Natural killer cell (primary cell): ENCODE measurements at regions not wholly inside any gene's neighbourhood (a gene's known extent, or its start where the extent isn't known, plus 50 kb on each side); places are given as distances from the start of the nearest gene placed in this dataset.

Experiments used
- ATAC-seq, 3 donors: fragments of 150-1000 bp in 2 of 3; fragments of 200-7000 bp in 1 of 3; cut with Tn5 transposase; 1 replicate in 1 of 3; 2 replicates in 2 of 3; pipeline ENCODE4 v1.10.0; 2021; ENCODE audit warnings: mild to moderate bottlenecking in 2 of 3, moderate library complexity in 2 of 3
- DNase-seq, 2 donors: peaks; one replicate each; pipeline versions ENCODE4 v3.0.0 to v3.0.0-alpha.2; 2013 to 2021; ENCODE audit warnings: mixed read lengths in 1 of 2
- H3K27ac ChIP-seq: one replicate; pipeline ENCODE4 v1.5.1; 2013; ENCODE audit warnings: mild to moderate bottlenecking, low read length
- H3K27me3 ChIP-seq: one replicate; pipeline ENCODE4 v1.6.1; 2013; ENCODE audit warnings: low read length; ENCODE audit not compliant: control insufficient read depth, insufficient read depth
- H3K36me3 ChIP-seq: one replicate; pipeline ENCODE4 v1.6.1; 2013; ENCODE audit warnings: low read length; ENCODE audit not compliant: control insufficient read depth, insufficient read depth
- H3K4me1 ChIP-seq: one replicate; pipeline ENCODE4 v1.6.1; 2013; ENCODE audit warnings: low read length; ENCODE audit not compliant: control insufficient read depth, insufficient read depth
- H3K4me3 ChIP-seq: one replicate; pipeline ENCODE4 v1.5.1; 2013; ENCODE audit warnings: low read length
- H3K9me3 ChIP-seq: one replicate; pipeline ENCODE4 v1.6.1; 2013; ENCODE audit warnings: low read length; ENCODE audit not compliant: control insufficient read depth, insufficient read depth
- H3K27ac Mint-ChIP-seq, 2 donors: one replicate each; pipeline ENCODE4 v1.8.0; 2022; ENCODE audit warnings: mild to moderate bottlenecking in 2 of 2, mixed read lengths in 2 of 2, moderate library complexity in 1 of 2
- H3K27me3 Mint-ChIP-seq, 2 donors: one replicate each; pipeline ENCODE4 v1.8.0; 2022; ENCODE audit warnings: low read depth in 2 of 2, mixed read lengths in 2 of 2
- H3K36me3 Mint-ChIP-seq: one replicate; pipeline ENCODE4 v1.8.0; 2022; ENCODE audit warnings: mixed read lengths
- H3K4me1 Mint-ChIP-seq, 2 donors: one replicate each; pipeline ENCODE4 v1.8.0; 2022; ENCODE audit warnings: mixed read lengths in 2 of 2
- H3K4me3 Mint-ChIP-seq: one replicate; pipeline ENCODE4 v1.8.0; 2022; ENCODE audit warnings: mild to moderate bottlenecking, moderate library complexity, mixed read lengths
- H3K9me3 Mint-ChIP-seq, 2 donors: one replicate each; pipeline ENCODE4 v1.8.0; 2022; ENCODE audit warnings: mixed read lengths in 2 of 2
- CTCF ChIP-seq: fragments of 200-600 bp; IDR thresholded peaks from one replicate; pipeline ENCODE4 v1.8.0; 2022; ENCODE audit warnings: antibody characterized with exemption
- WGBS: methylation state at CpG from one replicate; pipeline ENCODE4 v1.1.7; 2013; ENCODE audit warnings: missing lambda C conversion rate; ENCODE audit not compliant: insufficient coverage; 5-methylcytosine and 5-hydroxymethylcytosine counted together
- intact Hi-C: fragments of 100-400 bp; cut with micrococcal nuclease; formaldehyde crosslinking; loops from one replicate; pipeline ENCODE4 v1.14.2; 2022

- H3K4me1 Mint-ChIP-seq, result no peaks in the 10 kb centered on the region
- no peak overlapping the region for H3K27ac ChIP-seq
- peaks cover 8 to 10% of the 10 kb centered on the region in 2 donors for H3K9me3 Mint-ChIP-seq
- no peaks in the 10 kb centered on the region for H3K27me3 ChIP-seq
- H3K4me3 ChIP-seq, result no peak overlapping the region
- no peaks in the 10 kb centered on the region for H3K4me1 ChIP-seq
- H3K9me3 ChIP-seq, result no peaks in the 10 kb centered on the region
- H3K27ac Mint-ChIP-seq, result no peak overlapping the region
- H3K27me3 Mint-ChIP-seq, result no peaks in the 10 kb centered on the region
- intact Hi-C loops, result no loop called here
- no peaks in the 10 kb centered on the region for H3K36me3 ChIP-seq
- no peak for TF ChIP-seq CTCF
- WGBS, result 70% methylated on average over 1 of the region's 2 CpGs
- H3K4me3 Mint-ChIP-seq, result no peak overlapping the region
- peaks cover 4% of the 10 kb centered on the region for H3K36me3 Mint-ChIP-seq
- no peak for DNase-seq
- ATAC-seq, result no peak
These were observed 1003.5 kb downstream of the SORCS3 start for GRCh38 chr10:105644559-105644958.

DNA sequence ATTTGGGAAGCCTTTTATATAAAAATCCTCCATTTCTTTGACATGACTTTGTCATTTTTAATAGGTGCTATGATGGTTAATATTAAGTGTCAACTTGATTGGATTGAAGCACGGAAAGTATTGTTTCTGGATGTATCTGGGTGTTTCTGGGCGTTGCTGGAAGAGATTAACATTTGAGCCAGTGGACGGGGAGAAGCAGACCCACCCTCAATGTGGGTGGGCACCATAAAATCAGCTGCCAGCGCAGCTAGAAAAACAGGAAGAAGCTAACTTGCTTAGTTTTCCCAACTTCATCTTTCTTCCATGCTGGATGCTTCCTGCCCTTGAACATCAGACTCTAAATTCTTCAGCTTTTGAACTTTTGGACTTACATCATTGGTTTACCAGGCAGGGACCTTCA lies 1003.0 kb downstream of the SORCS3 start:
- Mint-ChIP-seq H3K4me1 (no peaks in the 10 kb centered on the region), H3K36me3 (peaks cover 4% of the 10 kb centered on the region), H3K4me3 (no peak overlapping the region), H3K27ac (no peak overlapping the region), H3K27me3 (no peaks in the 10 kb centered on the region), H3K9me3 (peaks cover 8 to 9% of the 10 kb centered on the region in 2 donors)
- DNase-seq, result no peak
- WGBS, result 51% methylated on average over 4 of the region's 4 CpGs
- no peaks in the 10 kb centered on the region for H3K27me3 ChIP-seq
- intact Hi-C loops, result no loop called here
- H3K36me3 ChIP-seq, result no peaks in the 10 kb centered on the region
- TF ChIP-seq CTCF, result no peak
- no peak overlapping the region for H3K27ac ChIP-seq
- no peak overlapping the region for H3K4me3 ChIP-seq
- no peaks in the 10 kb centered on the region for H3K9me3 ChIP-seq
- no peaks in the 10 kb centered on the region for H3K4me1 ChIP-seq
- ATAC-seq, result no peak

DNA sequence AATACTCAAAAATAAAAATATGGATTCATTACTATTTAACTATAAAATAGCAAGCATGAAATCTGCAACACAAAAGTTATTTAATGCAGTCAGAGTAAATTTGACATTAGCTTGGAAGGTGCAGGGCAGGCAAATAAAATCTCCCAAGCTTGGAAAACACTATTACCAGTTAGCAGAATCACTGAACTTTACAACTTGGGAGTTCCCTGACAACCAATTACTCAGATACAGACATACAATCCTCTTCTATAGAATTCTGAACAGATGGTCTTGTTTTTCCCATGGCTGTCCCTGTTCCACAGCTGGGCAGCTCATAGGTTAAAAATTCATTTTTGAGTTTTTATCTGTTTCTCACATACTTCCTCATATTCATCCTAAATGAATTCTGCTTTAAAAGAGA lies 1002.6 kb downstream of the SORCS3 start:
- Mint-ChIP-seq H3K4me1 (no peaks in the 10 kb centered on the region), H3K4me3 (no peak overlapping the region), H3K27me3 (no peaks in the 10 kb centered on the region), H3K27ac (no peak overlapping the region), H3K9me3 (peaks cover 8 to 9% of the 10 kb centered on the region in 2 donors), H3K36me3 (peaks cover 4% of the 10 kb centered on the region)
- intact Hi-C loops, result no loop called here
- no peaks in the 10 kb centered on the region for H3K27me3 ChIP-seq
- no peak for TF ChIP-seq CTCF
- no peaks in the 10 kb centered on the region for H3K4me1 ChIP-seq
- H3K4me3 ChIP-seq, result no peak overlapping the region
- DNase-seq (no peak), ATAC-seq (no peak)
- H3K36me3 ChIP-seq, result no peaks in the 10 kb centered on the region
- no peaks in the 10 kb centered on the region for H3K9me3 ChIP-seq
- H3K27ac ChIP-seq, result no peak overlapping the region

GRCh38 chr10:105634281-105634680 lies 993.2 kb downstream of the SORCS3 start:
- no peaks in the 10 kb centered on the region for H3K36me3 ChIP-seq
- H3K4me1 ChIP-seq, result no peaks in the 10 kb centered on the region
- intact Hi-C loops, result no loop called here
- Mint-ChIP-seq H3K27ac (no peak overlapping the region), H3K4me1 (no peaks in the 10 kb centered on the region), H3K4me3 (no peak overlapping the region), H3K27me3 (no peaks in the 10 kb centered on the region), H3K36me3 (no peaks in the 10 kb centered on the region), H3K9me3 (peaks cover 8 to 19% of the 10 kb centered on the region in 2 donors)
- no peak for TF ChIP-seq CTCF
- no peak for DNase-seq
- no peaks in the 10 kb centered on the region for H3K9me3 ChIP-seq
- no peak overlapping the region for H3K4me3 ChIP-seq
- H3K27ac ChIP-seq, result no peak overlapping the region
- H3K27me3 ChIP-seq, result no peaks in the 10 kb centered on the region
- no peak for ATAC-seq
- 93% methylated on average over 1 of the region's 3 CpGs for WGBS
